Myocyte (in vitro differentiated cells): ENCODE measurements at regions not wholly inside any gene's neighbourhood (a gene's known extent, or its start where the extent isn't known, plus 50 kb on each side); places are given as distances from the start of the nearest gene placed in this dataset.
"Not testable (repeated sequence)": the region's sequence is repeated elsewhere in the genome, so short reads cannot be mapped to it uniquely, and the experiment has no call there.

Source experiments
- DNase-seq: peaks from one replicate; pipeline ENCODE4 v3.0.0-alpha.2; 2012; ENCODE audit warnings: low read depth

- DNase-seq: no peak
These were observed 177.5 kb downstream of the MTCL1 start for GRCh38 chr18:8882632-8883408.

GRCh38 chr18:8883409-8883668 lies 178.0 kb downstream of the MTCL1 start:
- DNase-seq: no peak

- DNase-seq: not testable (repeated sequence)
These were observed 182.5 kb downstream of the MTCL1 start for GRCh38 chr18:8887877-8888276.

DNA sequence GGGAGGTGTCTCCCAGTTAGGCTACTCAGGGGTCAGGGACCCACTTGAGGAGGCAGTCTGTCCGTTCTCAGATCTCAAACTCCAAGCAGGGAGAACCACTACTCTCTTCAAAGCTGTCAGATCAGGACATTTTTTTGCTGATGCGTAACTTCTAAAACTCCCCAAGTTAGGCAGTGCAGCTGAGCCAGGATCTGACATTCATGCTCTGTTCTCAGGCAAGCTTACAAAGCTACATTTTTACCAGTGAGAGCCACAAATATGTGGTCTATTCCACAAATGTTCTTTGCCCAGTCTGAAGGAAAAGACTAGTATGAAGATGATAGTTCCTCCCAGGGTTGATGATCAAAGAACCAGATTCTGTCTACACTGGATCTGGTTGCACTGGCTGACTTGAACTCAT lies 184.1 kb downstream of the MTCL1 start:
- peak; percentile 34 for DNase-seq

DNA sequence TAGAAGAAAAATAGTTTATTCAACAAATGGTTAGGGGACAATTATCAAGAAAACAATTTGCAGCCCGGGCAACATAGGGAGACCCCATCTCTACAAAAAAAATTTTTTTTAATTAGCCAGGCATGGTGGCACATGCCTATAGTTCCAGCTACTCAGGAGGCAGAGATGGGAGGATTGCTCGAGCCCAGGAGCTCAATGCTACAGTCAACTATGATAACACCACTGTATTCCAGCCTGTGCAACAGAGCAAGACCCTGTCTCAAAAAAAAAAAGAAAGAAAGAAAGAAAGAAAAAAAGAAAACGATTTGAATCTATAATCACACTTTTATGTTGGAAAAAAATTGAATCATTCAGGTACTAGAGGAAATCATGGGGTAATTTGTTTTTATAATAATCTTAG lies 185.1 kb downstream of the MTCL1 start:
- not testable (repeated sequence) for DNase-seq

DNA sequence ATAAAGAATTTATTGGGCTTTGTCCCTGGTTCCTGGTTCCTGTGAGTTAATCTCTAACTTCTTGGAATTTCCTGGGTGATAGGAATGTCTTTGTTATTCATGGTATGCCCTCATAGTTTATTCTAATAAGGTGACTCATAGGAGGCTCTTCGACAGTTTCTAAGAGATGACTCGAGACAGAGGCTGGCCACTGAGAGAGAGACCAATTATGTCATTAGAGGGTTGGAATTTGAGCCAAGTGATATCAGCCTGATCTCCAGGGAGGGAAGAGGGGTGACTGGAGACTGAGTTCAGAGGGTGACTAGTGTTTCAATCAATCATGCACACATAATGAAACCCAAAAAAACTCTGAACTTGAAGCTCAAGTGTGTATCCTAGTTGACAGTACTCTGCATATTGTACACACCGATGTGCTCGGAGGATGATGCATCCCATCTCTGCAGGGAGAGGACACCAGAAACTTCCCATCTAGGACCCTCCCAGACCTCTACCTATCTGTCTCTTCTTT lies 185.7 kb downstream of the MTCL1 start:
- DNase-seq: peak; percentile 95

DNA sequence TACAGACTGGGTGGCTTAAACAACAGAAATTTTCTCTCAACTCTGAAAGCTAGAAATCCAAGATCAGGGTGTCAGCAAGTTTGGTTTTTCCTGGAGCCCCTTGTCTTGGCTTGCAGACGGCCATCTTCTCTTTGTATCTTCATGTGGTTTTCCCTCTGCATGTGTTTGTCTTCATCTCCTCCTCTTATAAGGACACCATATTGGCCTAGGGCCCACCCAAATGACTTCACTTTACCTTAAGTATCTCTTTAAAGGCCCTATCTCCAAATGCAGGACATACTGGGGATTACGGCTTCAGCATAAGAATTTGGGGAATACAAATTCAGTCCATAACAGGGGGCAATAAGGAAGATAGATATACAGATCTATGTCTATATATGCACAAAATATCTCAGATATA lies 187.9 kb downstream of the MTCL1 start:
- no peak for DNase-seq

- DNase-seq: no peak
These were observed 188.4 kb downstream of the MTCL1 start for GRCh38 chr18:8893628-8894231.

- no peak for DNase-seq
These were observed 189.5 kb downstream of the MTCL1 start for GRCh38 chr18:8894823-8895222.

DNA sequence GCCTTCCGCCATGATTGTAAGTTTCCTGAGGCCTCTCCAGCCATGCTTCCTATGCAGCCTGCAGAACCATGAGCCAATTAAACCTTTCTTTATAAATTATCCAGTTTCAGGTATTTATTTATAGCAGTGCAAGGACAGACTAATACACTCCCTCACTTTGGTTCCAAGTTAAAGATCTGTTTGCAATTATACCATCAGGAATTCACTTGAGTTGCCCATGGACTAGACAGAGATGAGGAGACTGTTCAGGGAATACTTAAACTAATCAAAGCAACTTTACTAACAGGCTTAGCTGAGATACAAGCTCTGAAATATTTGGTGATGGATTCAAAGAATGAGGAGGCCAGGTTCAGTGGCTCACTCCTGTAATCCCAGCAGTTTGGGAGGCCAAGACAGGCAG lies 190.0 kb downstream of the MTCL1 start:
- DNase-seq: no peak

- DNase-seq: peak; percentile 93
These were observed 190.7 kb downstream of the MTCL1 start for GRCh38 chr18:8895987-8896619.

DNA sequence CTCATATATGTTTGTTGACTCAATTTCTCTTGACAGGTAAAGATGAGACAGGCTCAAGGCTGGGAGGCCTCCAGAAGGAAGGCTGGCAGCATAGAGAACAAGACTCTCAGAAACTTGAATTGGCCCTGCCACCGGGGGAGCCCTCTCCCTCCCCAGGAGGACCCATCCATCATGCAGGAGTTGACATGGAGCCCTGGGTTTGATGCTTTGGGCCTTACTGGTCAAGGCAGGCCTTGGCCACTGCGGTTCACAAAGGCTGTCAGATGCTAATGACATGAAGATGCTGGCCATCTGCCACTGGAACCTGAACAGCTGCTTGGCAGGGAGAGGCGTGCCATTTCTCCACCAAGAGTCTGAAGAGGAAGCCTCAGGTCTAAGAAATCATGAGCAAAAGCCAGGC lies 193.6 kb downstream of the MTCL1 start:
- peak; percentile 98 for DNase-seq

- no peak for DNase-seq
These were observed 195.2 kb downstream of the MTCL1 start for GRCh38 chr18:8900552-8900951.

DNA sequence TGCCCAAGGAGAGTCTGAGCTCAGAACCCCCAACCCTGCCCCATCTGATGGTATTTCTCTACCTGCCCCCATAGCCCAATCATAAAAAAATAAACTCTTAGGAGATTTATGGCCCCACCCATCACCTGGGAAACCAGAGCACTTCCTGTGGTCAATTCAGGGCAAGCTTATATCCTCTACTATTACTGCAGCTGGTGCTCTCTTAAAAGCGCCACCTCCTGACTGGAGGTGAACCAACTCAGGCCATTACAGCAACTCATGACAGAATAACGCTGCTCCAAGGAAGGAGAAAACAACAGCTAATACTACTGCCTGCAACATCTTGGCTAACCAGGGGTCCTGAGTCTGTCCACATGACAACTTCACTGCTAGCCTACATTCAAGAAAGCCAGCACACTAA lies 195.7 kb downstream of the MTCL1 start:
- DNase-seq: no peak

- DNase-seq: no peak
These were observed 198.2 kb upstream of the NDUFV2 start for GRCh38 chr18:8904316-8904715.

DNA sequence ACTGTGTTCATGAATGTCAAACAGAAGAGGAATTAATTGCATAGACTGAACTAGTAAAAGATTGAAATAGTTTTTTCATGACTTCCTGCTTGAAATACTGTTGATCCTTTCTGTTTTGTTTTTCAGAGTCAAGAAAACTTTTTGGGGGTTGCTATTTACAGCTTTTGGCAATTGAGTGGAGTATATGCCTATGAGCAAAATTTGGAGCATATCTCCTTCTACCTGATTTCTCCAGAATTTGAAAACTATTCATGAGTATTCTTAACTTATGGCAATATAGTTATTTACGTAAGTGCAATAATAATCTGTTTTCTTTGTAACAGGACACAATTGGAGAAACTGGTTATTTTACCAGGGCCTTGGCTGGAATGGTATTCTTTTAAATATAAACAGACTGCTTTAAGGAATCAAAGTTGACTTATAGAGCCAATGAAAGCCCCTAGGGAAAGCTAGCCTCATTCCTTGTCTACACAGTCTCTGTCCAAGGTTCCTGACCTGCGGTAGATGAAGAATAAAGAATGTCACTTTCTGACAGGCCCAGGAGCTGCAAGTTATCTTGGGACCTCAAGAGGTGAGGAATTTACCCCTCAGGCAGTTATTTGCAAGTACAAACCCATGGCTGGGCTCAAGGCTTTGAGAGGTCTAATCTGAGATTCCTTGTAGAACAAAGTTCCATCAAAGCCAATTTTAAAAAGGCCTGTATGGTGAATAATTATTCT lies 193.5 kb upstream of the NDUFV2 start:
- DNase-seq: no peak

GRCh38 chr18:8910186-8910822 lies 192.2 kb upstream of the NDUFV2 start:
- no peak for DNase-seq

GRCh38 chr18:8910843-8911242 lies 191.7 kb upstream of the NDUFV2 start:
- no peak for DNase-seq

DNA sequence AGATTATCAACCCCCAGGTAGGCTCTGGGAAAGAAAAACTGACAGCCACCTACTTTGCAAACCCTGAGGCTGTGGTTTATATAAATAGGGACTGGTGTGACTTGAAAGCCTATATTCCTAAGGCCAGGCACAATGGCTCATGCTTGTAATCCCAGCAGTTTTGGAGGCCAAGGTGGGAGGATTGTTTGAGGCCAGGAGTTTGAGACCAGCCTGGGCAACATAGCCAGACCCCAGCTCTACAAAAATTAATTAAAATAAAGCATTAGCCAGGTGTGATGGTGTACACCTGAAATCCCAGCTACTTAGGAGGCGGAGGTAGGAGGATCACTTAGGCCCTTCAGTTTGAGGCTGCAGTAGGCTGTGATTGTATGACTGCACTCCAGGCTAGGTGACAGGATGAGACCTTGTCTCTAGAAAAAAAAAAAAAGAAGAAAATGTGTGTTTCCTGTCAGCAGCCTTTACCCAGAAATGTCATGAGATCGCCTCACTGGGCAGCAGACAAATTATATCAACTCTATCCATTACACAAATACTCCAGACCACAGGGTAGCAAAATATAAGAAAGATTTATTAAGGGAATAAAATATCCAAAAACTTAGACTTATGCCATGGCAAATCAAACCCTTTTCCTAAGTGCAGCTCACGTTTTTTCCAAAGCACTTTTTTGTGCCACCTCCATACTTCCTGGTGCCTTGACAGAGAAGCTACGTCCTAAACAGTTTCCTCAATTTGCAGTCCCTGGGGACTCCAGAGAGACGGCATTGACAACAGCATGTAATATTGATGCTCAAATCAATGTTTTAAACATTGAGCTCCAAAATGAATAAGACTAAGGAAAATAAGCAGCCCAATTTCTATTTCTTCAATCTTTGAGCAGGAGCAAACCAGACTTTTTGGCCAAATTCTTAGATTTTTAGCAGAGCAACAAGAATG lies 190.8 kb upstream of the NDUFV2 start:
- DNase-seq: no peak
